ENCODE measurements at regions not wholly inside any gene's neighbourhood (a gene's known extent, or its start where the extent isn't known, plus 50 kb on each side); places are given as distances from the start of the nearest gene placed in this dataset.
"Not testable (repeated sequence)": the region's sequence is repeated elsewhere in the genome, so short reads cannot be mapped to it uniquely, and the experiment has no call there.

GRCh38 chr5:124492444-124493224 lies 253.8 kb downstream of the ZNF608 start:
- Histone ChIP-seq H3K27ac (ENCODE audit: low read depth, low read length) (no peak overlapping the region), H2AFZ (ENCODE audit: low read length) (no peak overlapping the region), H3K79me2 (ENCODE audit: insufficient read depth, low read length) (no peaks in the 10 kb centered on the region), H3K4me2 (ENCODE audit: insufficient read depth, low read length) (no peak overlapping the region), H3K4me1 (ENCODE audit: insufficient read depth, low read length) (no peaks in the 10 kb centered on the region), H3K4me3 (ENCODE audit: insufficient read depth, low read length) (no peak overlapping the region), H3K9me3 (ENCODE audit: low read depth, low read length) (no peaks in the 10 kb centered on the region), H3K27me3 (ENCODE audit: insufficient read depth, low read length) (no peaks in the 10 kb centered on the region), H3K36me3 (ENCODE audit: insufficient read depth, low read length) (no peaks in the 10 kb centered on the region), H4K20me1 (ENCODE audit: insufficient read depth, low read length) (no peaks in the 10 kb centered on the region)
- no peak for DNase-seq (ENCODE audit: insufficient read length, low spot score, missing footprints)
- TF ChIP-seq CTCF (IDR thresholded peaks at IDR 0.05; ENCODE audit: extremely low read depth, low read depth, low read length): no peak

- H2AFZ ChIP-seq (ENCODE audit: low read length); DNase-seq (ENCODE audit: insufficient read length, low spot score, missing footprints); H3K4me2 ChIP-seq (ENCODE audit: insufficient read depth, low read length); H3K9me3 ChIP-seq (ENCODE audit: low read depth, low read length); H3K27ac ChIP-seq (ENCODE audit: low read depth, low read length); H3K36me3 ChIP-seq (ENCODE audit: insufficient read depth, low read length); H3K27me3 ChIP-seq (ENCODE audit: insufficient read depth, low read length); H3K79me2 ChIP-seq (ENCODE audit: insufficient read depth, low read length); H3K4me1 ChIP-seq (ENCODE audit: insufficient read depth, low read length); H3K4me3 ChIP-seq (ENCODE audit: insufficient read depth, low read length); H4K20me1 ChIP-seq (ENCODE audit: insufficient read depth, low read length): not testable (repeated sequence)
Observed at GRCh38 chr5:124490315-124490714, 256.1 kb downstream of the ZNF608 start.

- Histone ChIP-seq H4K20me1 (ENCODE audit: insufficient read depth, low read length) (no peaks in the 10 kb centered on the region), H3K79me2 (ENCODE audit: insufficient read depth, low read length) (no peaks in the 10 kb centered on the region), H3K4me3 (ENCODE audit: insufficient read depth, low read length) (no peak overlapping the region), H3K4me2 (ENCODE audit: insufficient read depth, low read length) (no peak overlapping the region), H3K27ac (ENCODE audit: low read depth, low read length) (no peak overlapping the region), H3K36me3 (ENCODE audit: insufficient read depth, low read length) (no peaks in the 10 kb centered on the region), H2AFZ (ENCODE audit: low read length) (no peak overlapping the region), H3K27me3 (ENCODE audit: insufficient read depth, low read length) (no peaks in the 10 kb centered on the region), H3K9me3 (ENCODE audit: low read depth, low read length) (no peaks in the 10 kb centered on the region), H3K4me1 (ENCODE audit: insufficient read depth, low read length) (no peaks in the 10 kb centered on the region)
- DNase-seq (ENCODE audit: insufficient read length, low spot score, missing footprints): no peak
- no peak for TF ChIP-seq CTCF (IDR thresholded peaks at IDR 0.05; ENCODE audit: extremely low read depth, low read depth, low read length)
Observed at GRCh38 chr5:124481419-124481818, 265.0 kb downstream of the ZNF608 start.

- Histone ChIP-seq H3K9me3 (ENCODE audit: low read depth, low read length) (no peaks in the 10 kb centered on the region), H3K27ac (ENCODE audit: low read depth, low read length) (no peak overlapping the region), H4K20me1 (ENCODE audit: insufficient read depth, low read length) (no peaks in the 10 kb centered on the region), H3K79me2 (ENCODE audit: insufficient read depth, low read length) (no peaks in the 10 kb centered on the region), H3K36me3 (ENCODE audit: insufficient read depth, low read length) (no peaks in the 10 kb centered on the region), H3K27me3 (ENCODE audit: insufficient read depth, low read length) (no peaks in the 10 kb centered on the region), H2AFZ (ENCODE audit: low read length) (no peak overlapping the region), H3K4me2 (ENCODE audit: insufficient read depth, low read length) (no peak overlapping the region), H3K4me1 (ENCODE audit: insufficient read depth, low read length) (no peaks in the 10 kb centered on the region), H3K4me3 (ENCODE audit: insufficient read depth, low read length) (no peak overlapping the region)
- no peak for DNase-seq (ENCODE audit: insufficient read length, low spot score, missing footprints)
- no peak for TF ChIP-seq CTCF (IDR thresholded peaks at IDR 0.05; ENCODE audit: extremely low read depth, low read depth, low read length)
Observed at GRCh38 chr5:124480964-124481363, 265.5 kb downstream of the ZNF608 start.
